Erythroblast (primary cell): ENCODE measurements at regions not wholly inside any gene's neighbourhood (a gene's known extent, or its start where the extent isn't known, plus 50 kb on each side); places are given as distances from the start of the nearest gene placed in this dataset.
A peak's percentile ranks its signal among the peaks of the same experiment; 100 is the strongest.

Experiments
- DNase-seq, 2 experiments: peaks; one replicate each; lab custom pipeline; 2025; lab: John Stamatoyannopoulos, UW
- GATA1 ChIP-seq: IDR thresholded peaks from 2 replicates; pipeline ENCODE4 v1.6.1; 2011; ENCODE audit warnings: low read depth, mild to moderate bottlenecking, control low read depth, low read length, moderate library complexity
- POLR2A ChIP-seq: IDR thresholded peaks from 2 replicates; pipeline ENCODE4 v1.6.1; 2011; ENCODE audit warnings: mild to moderate bottlenecking, low read length

GRCh38 chr14:95433094-95433478, 83.4 kb downstream of the SYNE3 start:
- DNase-seq = no peak
- TF ChIP-seq POLR2A (no peak), GATA1 (no peak)

GRCh38 chr14:95432144-95433093, 84.0 kb downstream of the SYNE3 start:
- DNase-seq = no peak
- TF ChIP-seq POLR2A (no peak), GATA1 (no peak)

- no peak for TF ChIP-seq GATA1
- TF ChIP-seq POLR2A = no peak
- peak; percentile 31 to 43 for DNase-seq
These were observed 85.0 kb downstream of the SYNE3 start for GRCh38 chr14:95431199-95432143.

- no peak for DNase-seq
These were observed 87.9 kb downstream of the SYNE3 start for GRCh38 chr14:95428557-95428956.

GRCh38 chr14:95426116-95426475, 90.4 kb downstream of the SYNE3 start:
- TF ChIP-seq GATA1 = no peak
- no peak for TF ChIP-seq POLR2A
- DNase-seq = no peak

More at GRCh38 chr14:95428557-95428956, 87.9 kb downstream of the SYNE3 start:
- no peak for TF ChIP-seq GATA1
- TF ChIP-seq POLR2A = no peak

GRCh38 chr14:95425369-95426115, 90.9 kb downstream of the SYNE3 start:
- peak in 1 of 2 experiments; percentile 5 for DNase-seq

GRCh38 chr14:95424529-95424928, 91.9 kb downstream of the SYNE3 start:
- DNase-seq = peak; percentile 56 to 67

More at GRCh38 chr14:95425369-95426115, 90.9 kb downstream of the SYNE3 start:
- TF ChIP-seq POLR2A = no peak

GRCh38 chr14:95421741-95422140, 94.7 kb downstream of the SYNE3 start:
- no peak for DNase-seq
- TF ChIP-seq GATA1 = no peak
- no peak for TF ChIP-seq POLR2A

More at GRCh38 chr14:95424529-95424928, 91.9 kb downstream of the SYNE3 start:
- TF ChIP-seq POLR2A (no peak), GATA1 (no peak)

GRCh38 chr14:95420060-95420459, 96.4 kb downstream of the SYNE3 start:
- TF ChIP-seq GATA1 (no peak), POLR2A (no peak)
- DNase-seq = no peak

GRCh38 chr14:95419569-95419968, 96.9 kb downstream of the SYNE3 start:
- no peak for TF ChIP-seq POLR2A
- no peak for TF ChIP-seq GATA1
- no peak for DNase-seq

GRCh38 chr14:95418858-95419257, 97.6 kb downstream of the SYNE3 start:
- no peak for DNase-seq
- no peak for TF ChIP-seq GATA1
- no peak for TF ChIP-seq POLR2A

- no peak for TF ChIP-seq GATA1
- TF ChIP-seq POLR2A = no peak
- no peak for DNase-seq
These were observed 97.8 kb upstream of the CLMN start for GRCh38 chr14:95417492-95417891.

GRCh38 chr14:95415993-95416392, 96.3 kb upstream of the CLMN start:
- no peak for DNase-seq
- no peak for TF ChIP-seq POLR2A
